ENCODE measurements at regions not wholly inside any gene's neighbourhood (a gene's known extent, or its start where the extent isn't known, plus 50 kb on each side); places are given as distances from the start of the nearest gene placed in this dataset.

DNA sequence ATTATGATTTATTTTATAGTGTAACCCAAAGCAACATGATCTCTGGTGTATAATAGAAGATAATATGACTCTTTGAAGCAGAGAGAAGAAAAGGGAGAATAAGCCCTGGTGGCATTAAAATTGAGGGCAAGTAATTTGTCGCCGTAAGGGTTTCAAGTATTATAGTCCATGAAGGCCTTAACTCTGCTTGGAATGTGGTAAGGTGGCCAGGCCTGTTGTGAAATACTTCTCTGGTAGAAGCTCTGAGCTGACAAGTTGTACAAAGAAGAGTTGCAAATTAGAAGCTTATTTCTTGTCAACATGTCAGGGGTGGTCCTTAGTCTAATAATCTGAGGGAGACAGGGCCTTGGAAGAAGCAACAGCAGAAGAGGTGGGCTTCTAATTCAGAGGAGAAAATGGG is 151.7 kb upstream of the HHIP start:
- DNase-seq: no peak

DNA sequence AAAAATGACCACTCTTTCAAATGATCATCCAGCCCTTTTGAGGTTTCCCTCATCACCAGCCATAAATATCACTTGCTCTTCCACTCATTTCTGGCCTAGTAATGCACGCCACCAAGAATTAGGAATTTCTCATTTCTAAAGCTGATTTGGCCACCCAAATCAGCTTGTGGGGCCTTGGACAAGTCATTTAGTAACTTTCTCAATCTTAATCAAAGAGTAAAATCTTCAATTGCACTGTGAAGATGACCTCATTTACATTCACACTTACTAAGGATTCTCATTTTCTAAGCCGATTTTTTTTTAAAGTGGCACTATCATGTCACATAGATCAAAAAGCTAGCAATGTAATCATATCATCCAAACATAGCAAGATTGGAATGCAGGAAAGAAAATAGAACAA is 150.0 kb upstream of the HHIP start:
- DNase-seq: no peak

DNA sequence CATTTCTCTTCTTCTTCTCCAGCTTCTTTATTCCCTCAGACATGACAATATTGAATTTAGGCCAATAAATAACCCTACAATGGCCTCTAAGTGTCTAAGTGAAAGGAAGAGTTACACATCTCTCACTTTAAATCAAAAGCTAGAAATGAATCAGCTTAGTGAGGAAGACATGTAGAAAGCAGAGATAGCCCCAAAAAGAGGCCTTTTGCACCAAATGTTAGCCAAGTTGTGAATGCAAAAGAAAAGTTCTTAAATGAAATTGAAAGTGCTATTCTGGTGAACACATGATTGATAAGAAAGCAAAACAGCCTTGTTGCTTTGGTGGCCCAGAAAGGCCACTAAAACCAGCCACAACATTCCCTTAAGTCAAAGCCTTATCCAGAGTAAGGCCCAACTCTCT is 146.2 kb upstream of the HHIP start:
- DNase-seq: no peak

- no peak for DNase-seq
Observed at GRCh38 chr4:144501231-144501780, 144.7 kb upstream of the HHIP start.

GRCh38 chr4:144504883-144505282 is 141.1 kb upstream of the HHIP start:
- no peak for DNase-seq

GRCh38 chr4:144507311-144508101 is 138.4 kb upstream of the HHIP start:
- no peak for DNase-seq

DNA sequence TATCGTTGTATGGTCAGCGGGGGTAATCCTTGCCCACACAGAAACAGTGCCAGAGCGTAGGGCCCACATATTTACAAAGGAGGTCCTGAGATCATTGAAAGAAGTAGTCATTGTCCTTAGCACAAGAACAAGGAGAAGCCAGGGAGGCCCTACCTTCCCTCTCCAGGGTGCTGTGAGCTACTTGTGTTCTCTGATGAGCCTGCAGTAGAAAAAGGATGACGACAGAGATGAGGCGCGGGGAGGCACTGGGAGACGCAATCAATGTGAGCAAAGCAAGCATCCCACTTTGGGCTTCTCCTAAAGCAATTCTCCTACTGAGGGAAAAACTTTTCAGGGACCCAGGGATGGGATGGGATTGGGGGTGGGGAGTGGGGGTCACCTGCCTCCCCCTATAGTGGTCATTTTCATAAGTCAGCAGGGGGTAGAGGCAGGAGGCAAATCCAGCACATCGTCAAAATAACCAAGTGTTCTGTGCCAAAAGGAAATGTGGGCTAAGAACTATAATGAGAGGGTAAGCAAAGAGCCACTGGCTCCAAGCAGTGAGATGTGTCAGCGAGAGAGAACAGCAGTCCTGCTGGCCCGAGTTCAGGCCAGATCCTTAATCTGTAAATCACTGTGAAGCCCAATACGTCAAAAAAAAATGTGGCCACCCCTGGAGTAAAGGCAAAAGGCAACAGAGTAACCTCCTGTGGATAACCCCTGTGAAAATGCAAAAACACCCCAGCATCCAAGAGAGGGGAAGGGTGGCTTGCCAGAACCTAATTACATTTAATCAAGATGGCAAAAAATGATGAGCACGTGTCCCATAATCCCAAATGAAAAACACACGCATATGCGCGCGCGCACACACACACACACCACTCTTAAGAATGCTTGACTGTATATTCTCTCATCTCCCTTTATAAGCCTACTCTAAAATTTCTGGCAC is 136.6 kb upstream of the HHIP start:
- DNase-seq: no peak

DNA sequence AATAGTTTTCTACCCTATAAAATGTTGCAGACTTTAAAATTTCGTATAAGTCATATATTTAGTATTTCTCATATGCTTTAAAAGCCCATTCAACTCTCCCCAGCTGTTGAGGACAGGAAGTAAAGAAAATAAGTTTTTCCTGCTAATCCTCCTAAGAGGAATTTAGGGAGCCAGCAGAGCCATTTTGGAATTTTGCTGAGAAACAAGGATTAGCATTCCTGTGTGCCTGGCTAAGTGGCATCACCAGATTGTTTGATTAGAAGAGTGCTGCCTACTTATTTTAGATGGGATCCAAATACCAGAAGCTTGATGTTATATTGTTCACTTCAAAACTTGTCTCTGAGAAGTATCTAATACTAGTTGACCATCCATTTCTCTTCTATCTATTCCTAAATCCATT is 131.2 kb upstream of the HHIP start:
- DNase-seq: no peak

- DNase-seq: no peak
Observed at GRCh38 chr4:144518181-144518895, 127.6 kb upstream of the HHIP start.

GRCh38 chr4:144531841-144532240 is 114.1 kb upstream of the HHIP start:
- DNase-seq: no peak

DNA sequence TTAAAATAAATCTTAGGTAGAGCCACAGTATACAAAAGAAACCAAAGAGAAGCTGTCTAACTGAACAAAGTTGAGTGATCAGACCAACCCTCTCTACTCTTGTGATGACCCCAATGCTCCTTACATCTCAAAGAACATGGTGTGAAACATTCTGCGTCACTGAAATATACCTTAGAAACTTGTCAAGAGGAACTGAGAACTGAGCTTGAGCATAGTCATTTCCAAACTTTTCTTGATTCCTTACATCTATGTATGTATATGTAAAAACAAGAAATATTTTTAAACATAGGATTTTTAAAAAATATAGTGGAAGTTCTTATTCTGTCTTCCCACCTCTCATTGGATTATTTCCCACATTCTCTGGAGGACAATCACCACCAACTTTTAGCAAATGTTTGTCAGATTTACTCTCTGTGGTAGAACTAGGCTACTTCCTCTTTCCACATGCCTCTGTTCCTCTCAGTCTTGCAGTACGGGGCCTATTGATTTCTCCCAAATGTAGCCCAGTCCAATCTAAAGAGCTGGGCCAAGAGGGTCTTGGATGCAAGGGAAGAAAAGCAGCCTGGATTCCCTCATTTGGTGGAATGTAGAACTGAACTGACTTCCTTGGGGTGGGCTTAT is 98.2 kb upstream of the HHIP start:
- DNase-seq: no peak

GRCh38 chr4:144556636-144557035 is 89.3 kb upstream of the HHIP start:
- DNase-seq: no peak

DNA sequence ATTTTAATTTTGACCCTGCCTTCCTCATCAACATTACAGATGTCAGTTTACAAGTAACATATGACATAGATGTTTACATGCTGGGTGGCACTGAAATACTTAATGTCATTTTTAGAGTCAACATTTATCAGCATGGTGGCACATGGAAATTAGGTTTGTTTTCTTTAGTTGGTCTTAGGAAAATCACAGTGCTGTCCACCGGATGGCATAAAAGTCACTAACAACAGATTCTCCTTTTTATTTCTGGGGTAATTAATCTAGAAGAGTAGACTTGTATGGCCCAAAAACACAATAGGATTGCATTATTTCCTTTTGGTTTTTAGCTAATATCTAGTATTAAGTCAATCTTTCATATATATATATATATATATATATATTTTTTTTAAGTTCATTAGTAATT is 88.6 kb upstream of the HHIP start:
- no peak for DNase-seq

GRCh38 chr4:144562019-144562705 is 83.8 kb upstream of the HHIP start:
- no peak for DNase-seq

DNA sequence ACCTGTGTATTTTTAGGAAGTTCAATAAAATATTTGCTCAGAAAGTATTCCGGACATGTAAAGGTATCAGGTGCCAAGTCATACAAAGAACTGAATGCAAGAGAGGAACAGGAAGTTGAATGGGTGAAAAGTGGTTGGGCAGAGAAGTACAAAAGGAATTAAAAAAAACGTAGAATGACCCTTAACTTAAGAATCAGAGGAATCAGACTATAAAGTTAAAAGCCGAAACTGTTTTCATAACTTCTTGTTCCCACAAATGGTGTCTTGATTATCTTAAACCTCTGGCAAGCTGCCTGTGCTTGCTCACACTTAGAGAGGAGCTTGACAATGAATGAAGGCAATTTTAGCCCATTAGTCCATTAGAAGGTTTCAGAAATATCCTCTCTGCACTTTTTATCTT is 81.6 kb upstream of the HHIP start:
- no peak for DNase-seq

DNA sequence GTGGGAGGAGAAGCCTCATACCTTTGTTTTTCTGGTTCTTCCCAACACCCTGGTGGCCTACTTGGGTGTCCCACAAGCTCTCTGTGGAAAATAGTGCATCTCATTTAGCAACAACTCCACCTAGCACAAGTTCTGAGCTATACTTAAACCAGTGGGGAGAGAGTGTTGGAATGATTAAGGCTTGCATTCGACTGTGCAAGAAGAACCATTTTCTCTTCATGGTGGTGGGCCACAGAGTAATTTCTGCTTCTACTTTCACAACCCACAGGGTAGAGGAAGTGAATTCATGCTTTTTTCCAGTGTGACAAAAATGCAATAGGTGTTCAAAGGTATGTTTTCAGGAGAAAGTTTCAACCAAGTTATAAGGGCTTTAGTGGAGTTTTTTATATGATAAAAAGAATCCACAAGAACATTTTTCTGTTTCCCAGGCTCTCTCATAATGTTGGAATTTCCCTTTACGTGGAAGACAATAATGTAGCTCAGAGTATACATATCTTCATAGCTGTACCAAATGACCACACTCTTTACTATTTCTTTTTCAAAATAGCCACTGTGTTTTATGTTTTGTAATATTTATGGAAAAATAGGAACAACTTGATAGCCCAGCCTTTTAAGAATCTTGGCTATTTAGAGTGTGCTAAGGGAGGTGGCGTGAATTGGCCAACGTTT is 80.3 kb upstream of the HHIP start:
- DNase-seq: no peak

DNA sequence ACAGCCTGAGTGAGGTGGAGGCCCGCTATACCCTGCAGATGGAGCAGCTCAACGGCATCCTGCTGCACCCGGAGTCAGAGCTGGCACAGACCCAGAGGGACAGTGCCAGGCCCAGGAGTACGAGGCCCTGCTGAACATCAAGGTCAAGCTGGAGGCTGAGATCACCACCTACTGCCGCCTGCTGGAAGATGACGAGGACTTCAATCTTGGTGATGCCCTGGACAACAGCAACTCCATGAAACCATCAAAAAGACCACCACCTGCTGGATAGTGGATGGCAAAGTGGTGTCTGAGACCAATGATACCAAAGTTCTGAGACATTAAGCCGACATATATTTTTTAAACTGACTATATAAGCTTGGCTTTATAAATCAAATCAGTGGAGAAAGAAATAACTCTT is 73.3 kb upstream of the HHIP start:
- DNase-seq: no peak

DNA sequence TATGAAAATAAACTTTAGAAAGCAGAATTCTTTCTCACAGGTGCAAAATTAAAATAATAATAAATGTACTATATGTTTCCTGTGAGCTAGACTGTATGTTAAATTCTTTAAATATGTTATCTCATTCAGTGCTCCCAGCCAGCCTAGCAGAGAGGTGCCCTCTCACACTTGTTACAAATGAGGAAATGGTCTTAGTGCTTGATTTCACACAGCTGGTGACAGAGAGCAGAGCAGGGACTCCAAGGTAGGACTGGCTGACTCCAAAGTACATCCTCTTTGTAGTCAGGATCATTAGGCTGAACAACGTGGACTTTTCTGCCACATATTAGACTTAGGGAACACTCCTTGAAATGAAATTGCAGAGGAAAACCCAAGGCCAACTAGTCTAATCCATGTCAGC is 72.0 kb upstream of the HHIP start:
- no peak for DNase-seq

DNA sequence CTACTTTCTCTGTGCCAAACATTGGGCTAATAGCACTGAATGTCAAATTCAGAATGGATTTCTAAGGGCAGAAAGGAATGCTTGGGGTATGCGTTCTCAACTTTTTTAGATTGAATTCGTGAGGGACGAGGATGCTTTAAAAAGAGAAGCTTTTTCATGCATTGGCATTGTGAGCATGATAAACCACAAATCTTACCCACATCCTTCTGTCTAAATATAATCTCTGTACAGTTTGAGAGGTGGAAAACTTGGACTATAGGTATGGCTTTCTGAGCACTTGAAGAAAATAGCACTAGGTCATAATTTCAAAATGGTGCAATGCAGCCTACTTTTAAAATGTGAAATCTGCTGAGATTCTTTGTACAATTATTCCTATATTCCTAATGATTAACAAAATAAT is 71.4 kb upstream of the HHIP start:
- no peak for DNase-seq

DNA sequence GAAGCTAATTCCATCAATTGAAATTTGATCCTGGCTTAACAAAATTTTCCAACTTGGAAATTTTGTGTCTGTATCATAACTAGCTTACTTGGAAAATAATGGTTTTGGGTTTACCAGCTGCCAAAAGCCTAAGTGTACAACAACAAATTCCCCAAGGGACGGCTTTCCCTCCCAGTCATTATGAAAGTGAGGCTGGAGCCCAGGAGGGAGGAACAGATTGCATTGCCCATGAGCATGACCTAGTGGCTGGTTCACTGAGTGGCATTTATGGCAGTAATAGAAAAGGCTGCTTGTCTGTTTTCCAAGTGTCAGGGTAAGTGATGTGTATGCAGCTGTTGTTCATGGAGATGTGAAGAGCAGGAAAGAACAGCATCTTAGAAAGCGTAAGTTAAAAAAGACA is 70.8 kb upstream of the HHIP start:
- DNase-seq: no peak

GRCh38 chr4:144578681-144579080 is 67.3 kb upstream of the HHIP start:
- DNase-seq: no peak
